Thyroid gland (tissue), 4 donors: ENCODE measurements at regions not wholly inside any gene's neighbourhood (a gene's known extent, or its start where the extent isn't known, plus 50 kb on each side); places are given as distances from the start of the nearest gene placed in this dataset.

Experiments
- CTCF ChIP-seq, 6 experiments: fragments of 200-600 bp in 3 of 6; fragments of 450-650 bp in 3 of 6; sonication (generic) in 3 of 6; IDR thresholded peaks; one replicate each; pipeline ENCODE4 v1.5.1; 2016 to 2019; ENCODE audit warnings: antibody characterized with exemption in 6 of 6, mild to moderate bottlenecking in 2 of 6, inconsistent platforms in 1 of 6, moderate library complexity in 1 of 6
- POLR2A ChIP-seq, 2 donors: fragments of 450-650 bp; IDR thresholded peaks; one replicate each; pipeline ENCODE4 v1.6.1; 2017; ENCODE audit warnings: antibody characterized with exemption in 2 of 2, mild to moderate bottlenecking in 2 of 2, moderate library complexity in 1 of 2

DNA sequence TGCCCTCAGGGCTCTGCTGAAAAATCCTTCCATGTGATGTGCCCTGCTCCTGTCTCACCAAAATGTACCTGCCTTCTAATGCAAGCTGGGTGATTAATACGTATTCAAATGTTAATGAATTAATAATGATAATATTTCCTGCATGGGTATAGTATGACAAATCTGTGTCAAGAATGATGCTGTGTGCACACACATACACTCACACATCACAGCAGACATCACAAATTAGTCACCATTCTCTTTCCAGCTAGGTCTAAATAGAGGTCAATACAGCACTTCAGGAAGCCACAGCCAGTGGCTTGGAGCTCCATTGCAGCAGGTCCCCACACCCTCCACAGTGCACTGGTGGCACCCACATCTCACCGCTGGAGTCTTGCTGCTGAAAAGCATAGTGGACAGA, 681.2 kb upstream of the NRP1 start:
- TF ChIP-seq CTCF (IDR thresholded peaks at IDR 0.05) (no peak), POLR2A (IDR thresholded peaks at IDR 0.05) (no peak)
